T47D (cell line): ENCODE measurements at regions not wholly inside any gene's neighbourhood (a gene's known extent, or its start where the extent isn't known, plus 50 kb on each side); places are given as distances from the start of the nearest gene placed in this dataset.

Experiments used
- DNase-seq, 2 experiments: peaks; one replicate each; pipeline versions ENCODE4 v3.0.0 to v3.0.0-alpha.2; 2011 to 2012; ENCODE audit warnings: low read depth in 1 of 2, low spot score in 1 of 2
- JUND ChIP-seq: IDR thresholded peaks from 2 replicates; pipeline ENCODE4 v1.6.1; 2012; ENCODE audit warnings: low read depth
- in situ Hi-C: cut with HindIII; loops from 2 replicates; pipeline ENCODE4 v1.10.0; 2016; ENCODE audit warnings: low sequenced_read_pairs, low pct_unique_long_range_greater_than_20kb

DNA sequence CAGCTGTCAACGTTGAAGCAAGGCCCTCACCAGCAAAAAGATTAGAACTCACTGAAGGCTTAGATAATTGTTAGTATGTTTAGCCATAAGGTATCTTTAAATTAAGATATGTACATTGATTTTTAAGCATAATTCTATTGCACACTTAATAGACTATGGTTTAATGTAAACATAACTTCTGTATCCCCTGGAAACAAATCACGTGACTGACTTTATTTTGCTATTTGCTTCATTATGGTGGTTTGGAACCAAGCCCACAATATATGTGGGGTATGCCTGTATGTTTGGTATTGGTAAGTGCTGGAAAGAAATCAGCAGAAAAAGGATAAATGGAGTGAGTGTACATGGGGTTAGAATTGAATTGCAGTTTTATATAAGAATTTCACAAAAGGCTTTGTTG is 111.9 kb downstream of the NMUR2 start:
- no peak for DNase-seq
- in situ Hi-C loops, result no loop called here
- TF ChIP-seq JUND, result no peak

DNA sequence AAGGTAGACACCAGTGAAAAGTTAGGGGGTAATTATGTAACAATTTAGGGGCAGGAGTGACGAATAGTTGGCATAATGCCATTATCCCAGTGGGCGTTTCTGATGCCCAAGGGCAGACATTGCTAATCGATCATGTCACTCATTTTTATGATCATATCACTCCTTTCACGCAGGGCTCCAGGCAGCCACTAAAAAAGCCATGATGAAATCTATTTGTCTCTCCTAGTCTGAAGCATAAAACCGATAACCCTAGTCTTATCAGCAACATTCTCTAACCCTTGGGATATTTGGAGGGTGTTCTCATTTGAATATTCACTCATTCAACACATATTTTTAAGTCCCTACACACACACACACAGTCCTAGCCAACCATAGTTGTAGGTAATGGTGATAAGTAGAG is 114.9 kb downstream of the NMUR2 start:
- no peak for TF ChIP-seq JUND
- no peak for DNase-seq
- in situ Hi-C loops, result no loop called here

DNA sequence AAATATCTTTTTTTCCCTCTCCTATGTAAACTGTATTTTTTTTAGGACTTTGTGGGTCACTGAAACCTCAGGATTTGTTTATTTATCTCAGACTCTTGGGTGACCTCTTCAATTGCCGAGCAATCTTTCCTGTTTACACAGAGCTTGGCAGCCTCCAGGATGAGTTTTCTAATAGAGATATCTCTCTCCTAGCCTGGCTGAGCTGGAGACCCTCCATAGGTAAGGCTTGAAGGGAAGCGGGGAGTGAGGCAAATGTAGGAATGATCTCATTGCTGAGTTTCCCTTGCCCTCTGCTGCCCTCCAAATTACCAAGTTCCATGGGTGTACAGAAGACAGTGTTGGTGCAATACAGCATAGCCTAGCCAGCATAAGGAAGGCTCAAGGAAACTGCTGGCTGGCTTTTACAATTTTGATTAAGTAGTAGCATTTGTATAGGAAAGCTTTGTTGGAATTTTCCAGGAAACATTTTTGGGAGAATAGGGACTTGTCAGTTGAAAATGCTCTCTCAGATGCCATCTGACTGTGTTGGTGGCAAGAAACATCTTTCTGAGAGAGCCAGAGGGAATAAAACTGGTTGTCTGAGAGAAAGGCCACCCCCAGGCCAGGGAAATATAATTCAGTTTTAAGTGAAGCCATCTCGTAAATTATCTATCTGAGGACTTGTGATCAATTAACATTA is 116.0 kb downstream of the NMUR2 start:
- in situ Hi-C loops, result no loop called here
- DNase-seq, result no peak
- no peak for TF ChIP-seq JUND

DNA sequence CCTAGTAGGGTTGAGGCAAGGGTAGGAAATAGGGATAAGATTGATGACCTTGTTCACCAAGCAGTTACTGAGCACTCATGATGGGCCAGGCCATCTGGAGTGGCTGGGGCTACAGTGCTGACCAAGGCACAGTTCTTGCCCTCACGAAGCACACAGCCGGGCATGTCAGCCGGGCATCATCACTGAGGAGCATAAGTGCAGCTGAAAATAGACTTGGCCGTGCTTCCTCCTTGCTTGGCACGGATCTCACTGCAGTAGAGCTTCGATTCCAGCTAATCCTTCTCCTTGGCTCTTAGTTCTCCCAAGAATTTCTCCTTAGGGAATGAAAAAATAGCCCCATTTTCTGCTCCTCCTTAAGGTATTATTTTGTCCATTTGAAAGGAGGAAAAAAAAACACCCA is 116.6 kb downstream of the NMUR2 start:
- DNase-seq, result peak in 1 of 2 experiments; percentile 12
- TF ChIP-seq JUND, result no peak
- in situ Hi-C loops, result no loop called here

DNA sequence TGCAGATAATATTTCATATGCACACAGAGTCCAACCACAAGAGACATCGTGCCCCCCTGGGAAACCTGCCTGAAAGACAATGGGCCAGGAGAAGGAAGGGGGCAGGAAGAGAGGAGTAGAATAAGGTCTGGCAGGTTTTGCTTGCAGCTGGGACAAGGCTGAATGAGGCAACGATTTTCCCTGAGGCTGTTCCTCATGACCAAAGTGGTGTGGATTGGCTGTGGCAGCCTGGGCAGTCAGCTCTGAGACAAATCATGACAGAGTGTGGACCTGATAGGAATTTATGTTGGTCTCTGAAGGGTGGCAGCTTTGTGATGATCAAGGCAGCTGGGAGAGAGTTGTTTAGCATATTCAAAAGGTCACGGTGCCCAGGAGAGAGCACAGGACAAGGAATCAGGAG is 119.3 kb downstream of the NMUR2 start:
- TF ChIP-seq JUND, result no peak
- in situ Hi-C loops, result no loop called here
- DNase-seq, result peak in 1 of 2 experiments; percentile 58

DNA sequence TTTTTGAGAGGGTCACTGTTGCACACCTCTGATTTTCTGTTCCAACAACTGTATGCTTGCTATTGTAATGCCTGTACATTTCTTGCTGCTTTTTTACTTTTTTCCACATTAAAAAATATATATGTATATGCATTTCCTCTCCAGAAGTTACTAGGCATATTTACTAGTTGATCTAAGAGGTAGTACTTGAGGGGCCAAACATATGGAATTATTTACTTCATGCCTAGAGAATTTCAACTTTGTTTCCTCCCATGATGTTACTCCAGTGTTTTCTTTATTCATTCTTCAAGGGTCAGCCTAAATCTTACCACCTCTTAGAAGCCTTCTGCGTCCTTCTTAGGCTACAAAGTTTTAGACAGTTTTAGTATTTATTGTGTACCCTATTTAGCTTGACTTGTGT is 122.7 kb downstream of the NMUR2 start:
- TF ChIP-seq JUND, result no peak
- no peak for DNase-seq
- in situ Hi-C loops, result no loop called here

DNA sequence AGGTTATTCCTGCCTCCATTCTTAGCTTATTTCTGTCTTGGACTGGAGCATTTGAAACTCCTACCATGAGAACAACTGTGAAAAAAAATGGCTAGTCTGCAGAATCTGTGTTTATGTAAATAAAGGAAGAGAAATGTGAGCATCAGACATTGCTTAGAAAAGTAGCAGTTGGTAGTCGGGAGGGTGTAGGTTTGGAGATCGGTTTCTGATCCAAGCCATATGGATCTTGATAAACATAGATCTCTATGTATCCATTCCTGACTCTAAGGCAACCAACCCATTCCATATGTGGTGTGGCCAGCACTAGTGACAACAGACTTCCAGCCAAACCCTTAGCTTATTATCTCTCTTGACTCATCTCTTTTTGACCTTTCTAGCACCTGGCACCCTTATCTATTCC is 127.1 kb downstream of the NMUR2 start:
- TF ChIP-seq JUND, result no peak
- DNase-seq, result no peak
- in situ Hi-C loops, result no loop called here

DNA sequence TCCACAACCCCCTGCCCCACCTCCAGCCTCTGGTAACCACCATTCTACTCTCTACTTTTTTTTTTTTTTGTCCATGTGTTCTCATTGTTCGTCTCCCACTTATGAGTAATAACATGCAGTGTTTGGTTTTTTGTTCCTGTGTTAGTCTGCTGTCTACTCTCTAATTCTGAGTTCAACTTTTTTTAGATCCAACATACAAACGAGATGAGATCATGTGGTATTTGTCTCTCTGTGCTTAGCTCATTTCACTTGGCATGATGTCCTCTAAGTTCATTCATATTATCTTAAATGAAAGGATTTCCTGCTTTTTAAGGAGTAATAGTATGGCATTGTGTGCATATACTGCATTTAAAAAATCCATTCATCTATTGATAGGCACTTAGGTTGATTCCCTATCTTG is 130.9 kb downstream of the NMUR2 start:
- no peak for TF ChIP-seq JUND
- no peak for DNase-seq
- in situ Hi-C loops, result no loop called here

DNA sequence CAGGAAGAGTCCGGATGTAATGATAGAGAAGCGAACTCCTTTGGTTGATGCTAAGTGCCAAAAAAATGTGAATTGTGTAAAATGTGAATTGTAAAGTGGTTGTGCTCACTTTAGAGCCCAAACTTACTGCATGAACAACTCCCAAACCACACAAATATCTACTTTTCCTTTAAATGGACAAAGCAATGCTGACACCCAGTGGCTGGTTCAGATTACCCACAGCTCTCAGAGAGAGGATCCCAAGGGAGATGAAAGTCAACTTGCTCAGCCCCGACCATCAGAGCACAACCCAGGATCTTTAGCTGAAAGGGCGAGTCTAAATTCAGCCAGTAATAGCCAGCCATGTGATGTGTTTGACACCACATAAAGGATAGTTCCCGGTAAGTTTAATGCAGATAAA is 133.7 kb downstream of the NMUR2 start:
- peak; percentile 51 to 71 for DNase-seq
- in situ Hi-C loops, result no loop called here
- TF ChIP-seq JUND, result no peak

DNA sequence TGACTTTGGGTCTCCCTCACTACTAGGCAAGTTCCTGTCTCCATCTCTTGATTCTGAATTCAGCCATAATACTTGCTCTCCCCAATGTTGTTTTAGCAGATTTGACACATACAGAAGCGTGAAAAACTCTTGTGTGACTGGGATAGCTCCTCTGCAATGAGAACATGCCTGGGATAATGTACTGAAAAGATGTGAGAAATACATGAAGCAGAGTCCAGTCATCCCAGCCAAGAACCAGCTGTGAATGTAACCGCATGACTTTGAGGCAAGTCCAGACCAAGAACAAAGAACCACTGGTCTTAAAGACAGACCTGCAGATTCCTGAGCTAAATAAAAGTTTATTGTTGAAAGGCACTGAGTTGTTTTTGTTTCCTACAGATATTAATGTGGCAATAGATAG is 135.0 kb downstream of the NMUR2 start:
- in situ Hi-C loops, result no loop called here
- no peak for TF ChIP-seq JUND
- DNase-seq, result no peak

DNA sequence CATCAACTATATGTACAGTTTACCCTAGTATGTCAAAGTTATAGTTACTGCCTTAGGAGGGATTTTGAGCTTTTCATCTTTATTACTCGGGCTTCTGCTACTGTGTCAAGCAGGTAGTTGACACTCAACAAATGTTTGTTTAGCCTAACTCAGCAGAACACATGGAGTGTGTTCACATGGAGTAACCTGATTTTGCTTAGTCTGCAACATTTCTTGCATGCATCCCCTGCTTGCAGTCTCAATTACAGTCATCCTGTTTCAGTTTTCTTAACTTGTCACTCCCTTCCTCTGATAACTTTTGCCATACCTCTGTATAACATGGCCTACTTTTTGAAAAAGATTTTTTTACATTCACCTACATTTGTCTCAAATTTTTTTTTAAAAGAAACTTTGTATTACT is 135.5 kb downstream of the NMUR2 start:
- no peak for TF ChIP-seq JUND
- in situ Hi-C loops, result no loop called here
- DNase-seq, result no peak

DNA sequence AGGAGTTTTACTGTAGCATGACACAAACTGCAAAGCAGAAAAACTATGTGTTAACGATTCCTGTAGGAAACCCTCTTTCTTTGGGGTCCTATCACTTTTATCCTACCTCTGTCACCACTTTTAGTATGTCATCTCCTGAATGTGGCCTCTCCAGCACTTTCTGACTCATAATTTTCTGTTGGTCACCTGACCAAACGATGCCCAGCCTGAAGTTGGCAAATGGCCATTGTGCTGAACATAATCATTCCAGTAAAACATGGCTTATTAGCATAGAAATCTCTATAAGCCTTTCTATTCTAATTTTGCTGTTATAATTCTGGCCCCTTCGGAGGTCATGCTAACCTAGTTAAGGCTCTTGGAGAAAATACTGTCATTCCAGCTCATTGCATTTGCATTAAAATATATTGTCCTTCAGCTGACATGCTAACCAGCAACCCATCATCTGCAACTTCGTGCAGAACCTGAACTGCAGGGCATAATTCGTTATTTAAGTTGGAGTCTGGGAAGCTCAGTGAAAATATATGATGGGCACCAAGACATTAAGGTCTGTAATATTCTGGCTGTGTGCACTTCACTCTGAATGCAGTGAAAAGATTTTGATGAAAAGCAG is 140.3 kb downstream of the NMUR2 start:
- DNase-seq, result no peak
- TF ChIP-seq JUND, result no peak
- in situ Hi-C loops, result no loop called here

DNA sequence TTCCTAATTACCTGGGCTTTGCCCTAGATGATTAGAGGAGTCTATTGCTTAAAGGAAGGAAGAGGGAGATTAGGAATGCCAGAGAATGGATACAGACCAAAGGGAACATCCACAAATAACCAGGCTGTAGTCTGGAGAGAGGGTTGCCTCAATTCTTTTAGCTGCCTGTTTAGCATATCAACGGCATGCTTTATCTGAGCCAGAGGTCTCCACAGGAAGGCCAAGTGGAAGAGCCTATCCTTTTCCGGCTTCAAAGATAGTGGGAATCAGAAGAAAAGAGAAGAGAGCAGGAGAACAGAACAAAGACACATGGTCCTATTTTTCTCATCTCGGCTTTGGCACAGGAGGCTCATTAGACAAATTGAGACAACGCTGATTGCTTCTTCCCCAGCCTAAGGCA is 142.4 kb downstream of the NMUR2 start:
- no peak for DNase-seq
- TF ChIP-seq JUND, result no peak

DNA sequence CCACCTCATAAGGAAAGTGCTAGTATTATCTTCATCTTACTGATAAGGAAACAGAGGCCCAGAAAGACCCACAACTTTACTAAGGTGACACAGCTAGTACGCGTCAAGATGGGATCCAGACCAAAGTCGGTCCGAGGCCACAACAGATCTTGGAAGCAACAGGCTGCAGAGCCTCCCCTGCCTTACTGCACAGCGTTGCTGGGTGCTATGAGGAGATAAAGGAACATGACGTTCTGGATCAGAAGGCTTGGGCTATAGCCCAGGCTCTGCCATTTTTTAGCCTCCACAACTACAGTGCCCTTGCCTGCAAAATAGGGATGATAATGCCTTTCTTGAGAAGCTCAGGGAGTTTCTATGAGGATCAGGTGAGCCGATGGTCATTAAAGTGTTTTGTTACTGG is 144.1 kb downstream of the NMUR2 start:
- TF ChIP-seq JUND, result no peak
- DNase-seq, result no peak
- in situ Hi-C loops, result no loop called here

More for the DNA sequence above, 142.4 kb downstream of the NMUR2 start:
- in situ Hi-C loops, result no loop called here
